MCF 10A (cell line): ENCODE measurements at regions not wholly inside any gene's neighbourhood (a gene's known extent, or its start where the extent isn't known, plus 50 kb on each side); places are given as distances from the start of the nearest gene placed in this dataset.

Experiments used
- BruUV-seq: library from RNA; stranded (reverse); fragments of 400-500 nt; replicated peaks from 2 replicates; lab custom pipeline; 2021; lab: Mats Ljungman, UMichigan
- CTCF ChIA-PET: fragments of 300-600 bp; sonication (Branson Sonifier 250); formaldehyde crosslinking; extraction: SDS; loops from one replicate; lab custom pipeline; 2021; ENCODE audit warnings: antibody characterized with exemption, inconsistent platforms; lab: Yijun Ruan, JAX
- POLR2A ChIA-PET: fragments of 300-600, 350-650 bp; sonication (Branson Sonifier 250); formaldehyde crosslinking; extraction: SDS; loops from one replicate; lab custom pipeline; 2020; ENCODE audit warnings: antibody characterized with exemption, inconsistent platforms; lab: Yijun Ruan, JAX
- DNase-seq: peaks from one replicate; pipeline ENCODE4 v3.0.0-alpha.2; 2018; ENCODE audit not compliant: unreplicated experiment
- H3K27ac Mint-ChIP-seq: one replicate; pipeline ENCODE4 v1.8.0; 2022; ENCODE audit warnings: mild to moderate bottlenecking, low read depth, mixed read lengths; ENCODE audit not compliant: unreplicated experiment
- H3K27me3 Mint-ChIP-seq: one replicate; pipeline ENCODE4 v1.8.0; 2022; ENCODE audit warnings: mixed read lengths; ENCODE audit not compliant: insufficient read depth, unreplicated experiment
- H3K36me3 Mint-ChIP-seq: one replicate; pipeline ENCODE4 v1.8.0; 2022; ENCODE audit warnings: mild to moderate bottlenecking, moderate library complexity, mixed read lengths; ENCODE audit not compliant: insufficient read depth, unreplicated experiment
- H3K4me1 Mint-ChIP-seq: one replicate; pipeline ENCODE4 v1.8.0; 2022; ENCODE audit warnings: mixed read lengths; ENCODE audit not compliant: insufficient read depth, unreplicated experiment
- H3K4me3 Mint-ChIP-seq: one replicate; pipeline ENCODE4 v1.8.0; 2022; ENCODE audit warnings: mild to moderate bottlenecking, moderate library complexity, mixed read lengths; ENCODE audit not compliant: unreplicated experiment
- H3K9me3 Mint-ChIP-seq: one replicate; pipeline ENCODE4 v1.8.0; 2022; ENCODE audit warnings: mixed read lengths; ENCODE audit not compliant: unreplicated experiment
- intact Hi-C: fragments of 100-400 bp; cut with micrococcal nuclease; formaldehyde crosslinking; loops from 2 replicates; pipeline ENCODE4 v1.14.1; 2022
- TF ChIP-seq, protein P1 (sequence below): fragments of 200-600 bp; IDR thresholded peaks from one replicate; pipeline ENCODE4 v1.8.0; 2022; ENCODE audit warnings: antibody characterized with exemption, mild to moderate bottlenecking; ENCODE audit not compliant: unreplicated experiment

DNA sequence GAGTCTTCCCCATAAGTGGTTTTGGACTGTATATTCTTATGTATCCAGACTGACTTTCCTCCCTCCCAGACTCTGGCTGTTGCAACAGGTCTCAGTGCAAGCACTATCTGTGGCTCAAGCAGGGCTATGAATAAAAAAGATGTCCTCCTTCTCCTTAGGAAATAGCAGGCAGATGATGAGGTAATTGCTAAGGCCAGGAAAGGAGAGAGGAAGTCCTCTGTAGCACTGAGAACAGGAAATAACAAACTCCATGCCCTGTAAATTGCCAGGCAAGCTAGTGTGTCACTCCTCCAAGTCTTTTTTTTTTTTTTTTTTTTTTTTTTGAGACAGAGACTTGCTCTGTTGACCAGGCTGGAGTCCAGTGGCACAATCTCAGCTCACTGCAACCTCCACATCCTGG, 900.1 kb downstream of the TYW1 start:
- no peak for DNase-seq

DNA sequence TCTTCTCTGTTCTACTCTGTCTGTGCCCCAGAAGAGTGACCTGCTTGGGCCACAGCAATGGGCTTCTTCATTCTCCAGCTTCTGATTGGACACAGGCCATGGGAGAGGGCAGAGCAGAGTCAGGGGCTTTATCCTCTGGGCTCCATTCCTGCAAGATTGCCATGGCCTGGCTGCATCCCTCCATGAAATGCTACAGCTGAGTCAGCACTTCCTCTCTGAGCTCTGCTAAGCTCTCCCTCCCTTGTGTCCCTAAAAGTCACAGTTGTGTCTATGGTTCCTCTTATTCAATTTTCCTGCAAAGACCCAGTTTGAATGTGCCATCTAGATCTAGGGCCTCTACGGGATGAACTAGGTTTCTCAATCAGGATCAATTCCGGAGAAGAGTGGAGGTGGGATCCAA, 903.8 kb downstream of the TYW1 start:
- intact Hi-C loops: no loop called here
- Mint-ChIP-seq H3K4me1 (no peaks in the 10 kb centered on the region), H3K4me3 (no peak overlapping the region), H3K27me3 (no peaks in the 10 kb centered on the region), H3K36me3 (no peaks in the 10 kb centered on the region), H3K9me3 (peaks cover 39% of the 10 kb centered on the region), H3K27ac (no peak overlapping the region)
- ChIA-PET CTCF (no interaction called here), POLR2A (no interaction called here)
- no peak for DNase-seq
- BruUV-seq: no TSS peak
- TF ChIP-seq, protein P1, sequence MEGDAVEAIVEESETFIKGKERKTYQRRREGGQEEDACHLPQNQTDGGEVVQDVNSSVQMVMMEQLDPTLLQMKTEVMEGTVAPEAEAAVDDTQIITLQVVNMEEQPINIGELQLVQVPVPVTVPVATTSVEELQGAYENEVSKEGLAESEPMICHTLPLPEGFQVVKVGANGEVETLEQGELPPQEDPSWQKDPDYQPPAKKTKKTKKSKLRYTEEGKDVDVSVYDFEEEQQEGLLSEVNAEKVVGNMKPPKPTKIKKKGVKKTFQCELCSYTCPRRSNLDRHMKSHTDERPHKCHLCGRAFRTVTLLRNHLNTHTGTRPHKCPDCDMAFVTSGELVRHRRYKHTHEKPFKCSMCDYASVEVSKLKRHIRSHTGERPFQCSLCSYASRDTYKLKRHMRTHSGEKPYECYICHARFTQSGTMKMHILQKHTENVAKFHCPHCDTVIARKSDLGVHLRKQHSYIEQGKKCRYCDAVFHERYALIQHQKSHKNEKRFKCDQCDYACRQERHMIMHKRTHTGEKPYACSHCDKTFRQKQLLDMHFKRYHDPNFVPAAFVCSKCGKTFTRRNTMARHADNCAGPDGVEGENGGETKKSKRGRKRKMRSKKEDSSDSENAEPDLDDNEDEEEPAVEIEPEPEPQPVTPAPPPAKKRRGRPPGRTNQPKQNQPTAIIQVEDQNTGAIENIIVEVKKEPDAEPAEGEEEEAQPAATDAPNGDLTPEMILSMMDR: no peak

More for the DNA sequence above, 900.1 kb downstream of the TYW1 start:
- BruUV-seq: no TSS peak
- Mint-ChIP-seq H3K27ac (no peak overlapping the region), H3K9me3 (peaks cover 26% of the 10 kb centered on the region), H3K36me3 (no peaks in the 10 kb centered on the region), H3K4me3 (no peak overlapping the region), H3K27me3 (no peaks in the 10 kb centered on the region), H3K4me1 (no peaks in the 10 kb centered on the region)
- ChIA-PET POLR2A (no interaction called here), CTCF (interaction anchor here (0.6 kb wide), 1 partner anchor 287 kb away, joined by 3 read pairs; no protein-coding TSS in a partner anchor)
- TF ChIP-seq, protein P1: no peak
- intact Hi-C loops: no loop called here

DNA sequence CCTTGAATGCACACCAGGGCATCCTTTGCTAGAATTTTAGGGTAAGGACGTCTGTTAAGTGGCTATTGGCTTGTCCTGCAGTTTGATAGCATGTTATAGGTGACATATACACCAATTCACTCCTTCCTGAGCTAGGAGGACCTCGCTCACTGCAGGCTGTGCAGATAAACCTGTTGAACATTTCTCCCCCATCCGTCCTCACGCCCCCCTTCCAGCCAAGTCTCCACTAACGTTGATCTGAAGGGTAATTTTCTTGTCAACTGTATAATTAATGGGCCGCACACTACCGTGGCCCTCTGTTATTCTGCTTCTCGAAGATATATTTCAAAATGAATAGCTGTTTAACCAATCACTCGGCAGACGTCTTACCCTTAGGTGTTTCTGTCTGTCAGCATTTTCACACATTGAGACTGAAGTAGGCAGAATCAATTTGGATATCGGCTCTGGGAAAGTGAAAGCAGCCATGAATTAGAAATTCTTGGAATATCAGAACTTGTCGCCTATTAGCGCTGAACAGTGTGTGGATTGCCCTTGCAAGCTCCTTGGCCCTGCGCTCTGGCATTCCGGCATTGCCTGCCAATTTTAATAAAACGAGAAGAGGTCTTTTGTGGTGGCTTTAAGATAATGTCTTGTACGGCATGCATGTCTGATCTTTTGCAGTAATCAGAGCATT, 905.3 kb downstream of the TYW1 start:
- Mint-ChIP-seq H3K9me3 (peaks cover 42% of the 10 kb centered on the region), H3K4me3 (no peak overlapping the region), H3K4me1 (no peaks in the 10 kb centered on the region), H3K27me3 (no peaks in the 10 kb centered on the region), H3K36me3 (no peaks in the 10 kb centered on the region), H3K27ac (no peak overlapping the region)
- ChIA-PET POLR2A (no interaction called here), CTCF (interaction anchor here (0.6 kb wide), 1 partner anchor 279 kb away, joined by 3 read pairs; no protein-coding TSS in a partner anchor)
- TF ChIP-seq, protein P1: no peak
- intact Hi-C loops: no loop called here
- BruUV-seq: no TSS peak
- DNase-seq: no peak

DNA sequence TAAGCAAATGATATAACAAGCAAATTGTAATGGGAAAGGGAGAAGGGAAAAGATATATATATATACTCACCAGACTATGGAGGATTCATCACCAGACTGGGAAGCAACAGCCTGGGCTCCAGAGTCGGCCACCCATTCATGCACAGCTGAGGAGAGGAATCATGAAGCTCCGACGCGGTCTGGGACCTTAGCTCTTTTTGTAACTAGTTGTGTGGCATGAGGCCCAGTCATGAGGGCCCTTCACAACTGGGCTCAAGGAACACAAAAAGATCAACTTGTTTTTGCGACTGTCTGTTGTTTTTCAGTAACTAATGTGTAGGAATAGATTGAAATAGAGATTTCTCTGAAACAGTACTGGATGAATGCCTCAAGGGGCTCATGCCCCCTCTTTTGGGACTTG, 911.2 kb downstream of the TYW1 start:
- Mint-ChIP-seq H3K27me3 (no peaks in the 10 kb centered on the region), H3K36me3 (no peaks in the 10 kb centered on the region), H3K4me1 (no peaks in the 10 kb centered on the region), H3K27ac (no peak overlapping the region), H3K4me3 (no peak overlapping the region), H3K9me3 (peaks cover 32% of the 10 kb centered on the region)
- ChIA-PET POLR2A (no interaction called here), CTCF (no interaction called here)
- BruUV-seq: no TSS peak
- TF ChIP-seq, protein P1: no peak
- intact Hi-C loops: no loop called here
- no peak for DNase-seq
